ENCODE measurements at regions not wholly inside any gene's neighbourhood (a gene's known extent, or its start where the extent isn't known, plus 50 kb on each side); places are given as distances from the start of the nearest gene placed in this dataset.
"Not testable (repeated sequence)": the region's sequence is repeated elsewhere in the genome, so short reads cannot be mapped to it uniquely, and the experiment has no call there.

- DNase-seq: no peak
Measured at GRCh38 chr2:39925312-39925711, 146.3 kb upstream of the THUMPD2 start.

GRCh38 chr2:39923455-39923854, 144.4 kb upstream of the THUMPD2 start:
- no peak for DNase-seq

- DNase-seq: no peak
Measured at GRCh38 chr2:39922679-39923405, 143.8 kb upstream of the THUMPD2 start.

- no peak for DNase-seq
Measured at GRCh38 chr2:39920307-39920801, 141.3 kb upstream of the THUMPD2 start.

- no peak for DNase-seq
Measured at GRCh38 chr2:39919511-39920306, 140.7 kb upstream of the THUMPD2 start.

- DNase-seq: no peak
Measured at GRCh38 chr2:39918886-39919285, 139.8 kb upstream of the THUMPD2 start.

GRCh38 chr2:39917371-39917770, 138.3 kb upstream of the THUMPD2 start:
- DNase-seq: not testable (repeated sequence)

- DNase-seq: no peak
Measured at GRCh38 chr2:39914949-39915348, 135.9 kb upstream of the THUMPD2 start.

- no peak for DNase-seq
Measured at GRCh38 chr2:39913648-39914461, 134.8 kb upstream of the THUMPD2 start.

- no peak for DNase-seq
Measured at GRCh38 chr2:39902103-39902502, 123.0 kb upstream of the THUMPD2 start.

- no peak for DNase-seq
Measured at GRCh38 chr2:39898934-39899333, 119.9 kb upstream of the THUMPD2 start.

- no peak for DNase-seq
Measured at GRCh38 chr2:39897273-39897672, 118.2 kb upstream of the THUMPD2 start.

GRCh38 chr2:39894082-39894481, 115.0 kb upstream of the THUMPD2 start:
- no peak for DNase-seq

GRCh38 chr2:39893616-39894015, 114.6 kb upstream of the THUMPD2 start:
- no peak for DNase-seq

GRCh38 chr2:39881948-39882347, 102.9 kb upstream of the THUMPD2 start:
- DNase-seq: no peak

- DNase-seq: no peak
Measured at GRCh38 chr2:39881494-39881893, 102.4 kb upstream of the THUMPD2 start.

GRCh38 chr2:39879001-39879400, 99.9 kb upstream of the THUMPD2 start:
- DNase-seq: not testable (repeated sequence)

GRCh38 chr2:39875914-39876267, 96.8 kb upstream of the THUMPD2 start:
- no peak for DNase-seq

GRCh38 chr2:39875182-39875913, 96.3 kb upstream of the THUMPD2 start:
- DNase-seq: peak; percentile 39

- DNase-seq: no peak
Measured at GRCh38 chr2:39874236-39874635, 95.2 kb upstream of the THUMPD2 start.

- no peak for DNase-seq
Measured at GRCh38 chr2:39873586-39873985, 94.5 kb upstream of the THUMPD2 start.

GRCh38 chr2:39872748-39873147, 93.7 kb upstream of the THUMPD2 start:
- no peak for DNase-seq

Data from right hindlimb (tissue), 1 donor.